IPS-15b (cell line): ENCODE measurements at regions not wholly inside any gene's neighbourhood (a gene's known extent, or its start where the extent isn't known, plus 50 kb on each side); places are given as distances from the start of the nearest gene placed in this dataset.

Source experiments
- H3K27me3 ChIP-seq: one replicate; pipeline ENCODE4 v1.6.1; 2013; ENCODE audit warnings: low read length; ENCODE audit not compliant: control insufficient read depth, insufficient read depth
- H3K36me3 ChIP-seq: one replicate; pipeline ENCODE4 v1.6.1; 2013; ENCODE audit warnings: low read length; ENCODE audit not compliant: control insufficient read depth, insufficient read depth
- H3K4me1 ChIP-seq: one replicate; pipeline ENCODE4 v1.6.1; 2013; ENCODE audit warnings: mild to moderate bottlenecking, low read length; ENCODE audit not compliant: control insufficient read depth, insufficient read depth
- H3K4me3 ChIP-seq: one replicate; pipeline ENCODE4 v1.5.1; 2013; ENCODE audit warnings: low read depth, low read length
- H3K9ac ChIP-seq: one replicate; pipeline ENCODE4 v1.6.1; 2013; ENCODE audit warnings: low read depth, mild to moderate bottlenecking, low read length
- H3K9me3 ChIP-seq: one replicate; pipeline ENCODE4 v1.6.1; 2013; ENCODE audit warnings: mild to moderate bottlenecking, low read length; ENCODE audit not compliant: control insufficient read depth, insufficient read depth

DNA sequence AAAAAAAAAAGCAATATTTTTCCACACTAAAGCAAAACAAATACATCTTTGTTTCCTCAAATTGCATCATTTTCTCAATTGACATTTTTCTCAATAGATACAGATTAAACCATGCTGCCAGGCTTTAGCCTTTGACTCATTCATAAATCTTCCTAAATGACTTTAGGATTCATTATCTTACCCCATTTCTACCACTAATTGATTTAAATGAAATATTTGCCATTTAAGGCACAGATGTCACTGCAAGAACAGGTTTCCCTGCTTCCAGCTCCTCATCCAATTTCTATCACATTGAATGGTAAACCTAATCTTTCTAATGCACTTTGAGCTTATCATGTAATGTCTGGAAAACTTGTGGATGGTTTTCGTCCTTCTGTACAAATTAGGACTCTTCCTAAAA lies 298.7 kb downstream of the RPL10L start:
- H3K27me3 ChIP-seq, result no peaks in the 10 kb centered on the region
- no peaks in the 10 kb centered on the region for H3K36me3 ChIP-seq
- no peaks in the 10 kb centered on the region for H3K9me3 ChIP-seq

GRCh38 chr14:46344327-46344937 lies 307.1 kb downstream of the RPL10L start:
- Histone ChIP-seq H3K9ac (no peak overlapping the region), H3K4me3 (no peak overlapping the region), H3K36me3 (no peaks in the 10 kb centered on the region), H3K4me1 (no peaks in the 10 kb centered on the region), H3K27me3 (no peaks in the 10 kb centered on the region), H3K9me3 (no peaks in the 10 kb centered on the region)

More for the DNA sequence above, 298.7 kb downstream of the RPL10L start:
- Histone ChIP-seq H3K9ac (no peak overlapping the region), H3K4me1 (no peaks in the 10 kb centered on the region), H3K4me3 (no peak overlapping the region)

GRCh38 chr14:46325777-46326176 lies 325.8 kb downstream of the RPL10L start:
- Histone ChIP-seq H3K27me3 (peaks cover 43% of the 10 kb centered on the region), H3K9me3 (no peaks in the 10 kb centered on the region), H3K9ac (no peak overlapping the region), H3K4me1 (peaks cover 19% of the 10 kb centered on the region), H3K4me3 (no peak overlapping the region), H3K36me3 (no peaks in the 10 kb centered on the region)

DNA sequence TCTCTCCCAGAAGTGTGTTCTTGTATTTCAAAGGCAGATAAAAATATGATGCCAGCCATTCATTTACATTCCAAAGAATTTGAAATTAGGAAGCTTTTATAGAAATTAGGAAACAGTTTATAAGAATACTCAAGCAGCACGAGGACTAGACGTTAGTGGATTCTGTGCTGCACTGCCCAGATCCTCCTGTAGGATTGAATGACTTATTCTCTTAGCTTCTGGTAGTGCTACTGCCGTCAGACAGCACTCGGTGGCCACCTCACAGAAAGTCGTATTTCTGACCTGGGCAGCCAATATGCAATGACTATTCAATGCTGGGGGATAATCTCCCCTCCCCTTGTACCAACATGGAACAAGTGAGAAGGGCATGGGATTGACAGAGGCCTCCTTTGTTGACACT lies 326.4 kb downstream of the RPL10L start:
- Histone ChIP-seq H3K27me3 (peaks cover 50% of the 10 kb centered on the region), H3K9ac (no peak overlapping the region), H3K9me3 (no peaks in the 10 kb centered on the region), H3K36me3 (no peaks in the 10 kb centered on the region), H3K4me3 (no peak overlapping the region), H3K4me1 (peaks cover 19% of the 10 kb centered on the region)

- H3K9me3 ChIP-seq, result no peaks in the 10 kb centered on the region
- H3K9ac ChIP-seq, result no peak overlapping the region
- no peak overlapping the region for H3K4me3 ChIP-seq
- no peaks in the 10 kb centered on the region for H3K36me3 ChIP-seq
- H3K4me1 ChIP-seq, result peaks cover 19% of the 10 kb centered on the region
- H3K27me3 ChIP-seq, result peaks cover 63% of the 10 kb centered on the region
These were observed 328.2 kb downstream of the RPL10L start for GRCh38 chr14:46323404-46323762.

DNA sequence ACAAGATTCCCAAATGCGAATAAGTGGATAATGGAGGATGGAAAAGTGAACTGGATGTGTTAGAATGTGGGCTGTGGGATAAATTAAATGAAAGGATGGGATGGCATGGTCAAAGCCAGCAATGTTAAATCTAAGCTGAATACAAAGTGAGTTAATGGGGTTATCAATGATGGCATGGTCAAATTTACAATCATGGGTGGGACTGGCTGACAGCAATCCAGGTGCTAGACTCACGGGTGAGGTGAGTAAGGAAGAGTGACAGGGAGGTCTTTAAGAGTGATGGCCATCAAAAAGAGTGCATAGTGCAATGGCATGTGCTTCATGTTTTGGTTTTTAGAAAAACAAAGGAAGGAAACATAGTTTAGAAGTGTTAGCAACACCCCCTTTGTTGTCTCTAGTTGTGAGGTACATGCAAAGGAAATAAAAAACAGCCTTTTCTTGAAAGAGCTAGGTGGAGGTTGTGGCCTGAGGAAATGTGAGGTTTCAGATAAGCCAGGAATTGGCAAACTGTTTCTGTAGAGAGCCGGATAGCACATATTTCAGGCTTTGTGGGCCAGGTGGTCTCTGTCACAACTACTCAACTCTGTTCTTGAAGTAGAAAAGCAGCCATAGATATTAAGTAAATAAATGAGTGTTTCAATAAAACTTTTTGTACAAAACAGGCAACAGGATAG lies 328.7 kb downstream of the RPL10L start:
- H3K9ac ChIP-seq, result no peak overlapping the region
- no peaks in the 10 kb centered on the region for H3K36me3 ChIP-seq
- no peaks in the 10 kb centered on the region for H3K9me3 ChIP-seq
- H3K27me3 ChIP-seq, result peaks cover 63% of the 10 kb centered on the region
- H3K4me1 ChIP-seq, result peaks cover 19% of the 10 kb centered on the region
- no peak overlapping the region for H3K4me3 ChIP-seq

GRCh38 chr14:46322076-46322475 lies 329.5 kb downstream of the RPL10L start:
- Histone ChIP-seq H3K9me3 (no peaks in the 10 kb centered on the region), H3K9ac (no peak overlapping the region), H3K36me3 (no peaks in the 10 kb centered on the region), H3K27me3 (peaks cover 63% of the 10 kb centered on the region), H3K4me1 (peaks cover 19% of the 10 kb centered on the region), H3K4me3 (no peak overlapping the region)

DNA sequence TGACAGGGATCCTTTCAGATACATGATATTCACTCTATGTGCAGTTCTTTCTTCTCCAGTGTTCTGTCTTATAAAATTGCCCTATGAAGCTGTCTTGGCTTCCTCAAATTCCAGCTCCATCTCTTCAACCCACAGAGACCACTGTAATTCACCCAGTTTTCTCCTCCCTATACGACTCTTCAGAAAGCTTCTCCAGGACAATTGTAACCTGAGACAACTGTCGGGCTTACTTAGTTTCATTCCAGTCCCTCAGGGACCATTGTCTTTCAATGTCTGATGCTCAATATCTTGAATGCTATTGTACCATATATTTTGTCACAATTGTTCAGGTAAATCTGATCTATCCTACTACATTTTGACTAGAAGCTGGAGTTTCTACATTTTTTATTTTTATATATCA lies 345.3 kb downstream of the RPL10L start:
- H3K4me1 ChIP-seq, result no peaks in the 10 kb centered on the region
- no peaks in the 10 kb centered on the region for H3K27me3 ChIP-seq
- H3K36me3 ChIP-seq, result no peaks in the 10 kb centered on the region
- no peak overlapping the region for H3K4me3 ChIP-seq
- no peak overlapping the region for H3K9ac ChIP-seq
- H3K9me3 ChIP-seq, result no peaks in the 10 kb centered on the region

GRCh38 chr14:46300765-46301164 lies 350.8 kb downstream of the RPL10L start:
- Histone ChIP-seq H3K4me3 (no peak overlapping the region), H3K9ac (no peak overlapping the region), H3K36me3 (no peaks in the 10 kb centered on the region), H3K4me1 (no peaks in the 10 kb centered on the region), H3K27me3 (no peaks in the 10 kb centered on the region), H3K9me3 (no peaks in the 10 kb centered on the region)

DNA sequence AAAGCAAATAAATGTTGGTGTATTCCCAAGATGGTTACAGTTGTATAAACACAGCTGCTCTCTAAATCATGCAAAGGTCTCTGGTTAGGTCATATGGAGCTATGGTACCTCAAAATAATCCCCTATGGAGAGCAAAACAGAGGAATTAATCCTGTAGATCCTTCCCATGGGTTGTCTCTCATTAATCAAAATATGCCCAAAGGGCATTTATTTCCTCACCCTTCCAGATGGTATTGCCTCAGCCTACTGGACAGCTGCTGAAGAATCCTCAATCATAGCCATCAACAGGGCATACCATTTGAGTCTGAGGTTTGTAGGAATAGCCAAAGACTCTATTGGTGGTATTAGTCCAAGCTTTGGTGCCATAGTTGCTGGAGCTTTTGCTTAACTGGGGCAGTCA lies 360.9 kb downstream of the RPL10L start:
- Histone ChIP-seq H3K9me3 (no peaks in the 10 kb centered on the region), H3K9ac (no peak overlapping the region), H3K36me3 (no peaks in the 10 kb centered on the region), H3K4me3 (no peak overlapping the region), H3K27me3 (no peaks in the 10 kb centered on the region), H3K4me1 (no peaks in the 10 kb centered on the region)

GRCh38 chr14:46279776-46280175 lies 371.8 kb downstream of the RPL10L start:
- H3K36me3 ChIP-seq, result no peaks in the 10 kb centered on the region
- no peaks in the 10 kb centered on the region for H3K4me1 ChIP-seq
- no peak overlapping the region for H3K4me3 ChIP-seq
- H3K9ac ChIP-seq, result no peak overlapping the region
- no peaks in the 10 kb centered on the region for H3K9me3 ChIP-seq
- no peaks in the 10 kb centered on the region for H3K27me3 ChIP-seq

DNA sequence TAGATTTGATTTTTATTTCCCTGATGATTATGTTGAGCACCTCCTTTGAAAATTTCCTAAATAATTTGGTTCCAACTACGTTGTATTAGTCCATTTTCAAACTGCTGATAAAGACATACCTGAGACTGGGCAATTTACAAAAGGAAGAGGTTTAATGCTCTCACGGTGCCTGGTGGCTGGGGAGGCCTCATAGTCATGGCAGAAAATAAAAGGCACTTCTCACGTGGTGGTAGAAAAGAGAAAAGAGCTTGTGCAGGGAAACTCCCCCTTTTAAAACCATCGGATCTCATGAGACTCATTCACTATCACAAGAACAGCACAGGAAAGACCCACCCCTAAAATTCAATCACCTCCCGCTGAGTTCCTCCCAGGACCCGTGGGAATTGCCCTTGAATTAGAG lies 372.3 kb downstream of the RPL10L start:
- H3K27me3 ChIP-seq, result no peaks in the 10 kb centered on the region
- no peaks in the 10 kb centered on the region for H3K9me3 ChIP-seq
- no peaks in the 10 kb centered on the region for H3K4me1 ChIP-seq
- H3K9ac ChIP-seq, result no peak overlapping the region
- no peaks in the 10 kb centered on the region for H3K36me3 ChIP-seq
- H3K4me3 ChIP-seq, result no peak overlapping the region
